HL-60 (cell line): ENCODE measurements at regions not wholly inside any gene's neighbourhood (a gene's known extent, or its start where the extent isn't known, plus 50 kb on each side); places are given as distances from the start of the nearest gene placed in this dataset.

Source experiments
- CTCF ChIP-seq: IDR thresholded peaks from one replicate; pipeline ENCODE4 v1.5.1; 2011; ENCODE audit warnings: low read length, control low read depth, inconsistent platforms; ENCODE audit not compliant: insufficient read depth
- POLR2AphosphoS5 ChIP-seq: IDR thresholded peaks from 2 replicates; pipeline ENCODE4 v1.6.1; 2012; ENCODE audit warnings: low read depth
- SPI1 ChIP-seq: IDR thresholded peaks from 2 replicates; pipeline ENCODE4 v1.6.1; 2012; ENCODE audit warnings: low read depth, mild to moderate bottlenecking, borderline replicate concordance
- TF ChIP-seq, protein P1 (sequence below): IDR thresholded peaks from 2 replicates; pipeline ENCODE4 v1.6.1; 2012; ENCODE audit warnings: low read depth; ENCODE audit not compliant: insufficient replicate concordance

DNA sequence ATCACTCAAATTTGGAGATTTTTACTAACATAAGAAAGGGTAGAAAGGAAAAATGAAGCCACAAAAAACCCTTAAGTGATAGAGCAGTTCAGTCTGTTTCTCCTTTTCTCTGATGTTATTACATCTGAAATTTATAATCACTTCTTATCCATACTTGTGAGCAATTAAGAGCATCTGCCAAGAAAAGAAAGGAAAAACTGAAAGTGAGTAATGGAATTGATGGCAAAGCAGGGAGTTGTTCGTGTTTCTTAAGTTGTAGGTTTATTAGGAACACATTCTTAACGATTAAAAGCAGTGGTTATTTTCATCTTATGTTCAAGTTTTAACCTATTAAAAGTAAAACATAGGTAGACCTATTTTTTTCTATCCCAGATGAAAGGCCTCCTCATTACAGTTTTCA, 277.7 kb downstream of the RND3 start:
- TF ChIP-seq CTCF, result no peak
- no peak for TF ChIP-seq POLR2AphosphoS5
- TF ChIP-seq, protein P1, sequence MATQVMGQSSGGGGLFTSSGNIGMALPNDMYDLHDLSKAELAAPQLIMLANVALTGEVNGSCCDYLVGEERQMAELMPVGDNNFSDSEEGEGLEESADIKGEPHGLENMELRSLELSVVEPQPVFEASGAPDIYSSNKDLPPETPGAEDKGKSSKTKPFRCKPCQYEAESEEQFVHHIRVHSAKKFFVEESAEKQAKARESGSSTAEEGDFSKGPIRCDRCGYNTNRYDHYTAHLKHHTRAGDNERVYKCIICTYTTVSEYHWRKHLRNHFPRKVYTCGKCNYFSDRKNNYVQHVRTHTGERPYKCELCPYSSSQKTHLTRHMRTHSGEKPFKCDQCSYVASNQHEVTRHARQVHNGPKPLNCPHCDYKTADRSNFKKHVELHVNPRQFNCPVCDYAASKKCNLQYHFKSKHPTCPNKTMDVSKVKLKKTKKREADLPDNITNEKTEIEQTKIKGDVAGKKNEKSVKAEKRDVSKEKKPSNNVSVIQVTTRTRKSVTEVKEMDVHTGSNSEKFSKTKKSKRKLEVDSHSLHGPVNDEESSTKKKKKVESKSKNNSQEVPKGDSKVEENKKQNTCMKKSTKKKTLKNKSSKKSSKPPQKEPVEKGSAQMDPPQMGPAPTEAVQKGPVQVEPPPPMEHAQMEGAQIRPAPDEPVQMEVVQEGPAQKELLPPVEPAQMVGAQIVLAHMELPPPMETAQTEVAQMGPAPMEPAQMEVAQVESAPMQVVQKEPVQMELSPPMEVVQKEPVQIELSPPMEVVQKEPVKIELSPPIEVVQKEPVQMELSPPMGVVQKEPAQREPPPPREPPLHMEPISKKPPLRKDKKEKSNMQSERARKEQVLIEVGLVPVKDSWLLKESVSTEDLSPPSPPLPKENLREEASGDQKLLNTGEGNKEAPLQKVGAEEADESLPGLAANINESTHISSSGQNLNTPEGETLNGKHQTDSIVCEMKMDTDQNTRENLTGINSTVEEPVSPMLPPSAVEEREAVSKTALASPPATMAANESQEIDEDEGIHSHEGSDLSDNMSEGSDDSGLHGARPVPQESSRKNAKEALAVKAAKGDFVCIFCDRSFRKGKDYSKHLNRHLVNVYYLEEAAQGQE, result no peak
- no peak for TF ChIP-seq SPI1
